ENCODE measurements at regions not wholly inside any gene's neighbourhood (a gene's known extent, or its start where the extent isn't known, plus 50 kb on each side); places are given as distances from the start of the nearest gene placed in this dataset.
"Not testable (repeated sequence)": the region's sequence is repeated elsewhere in the genome, so short reads cannot be mapped to it uniquely, and the experiment has no call there.

GRCh38 chr9:78407636-78408312 is 110.8 kb downstream of the PSAT1 start:
- Histone ChIP-seq H3K27me3 (ENCODE audit: insufficient read depth, low read depth) (no peaks in the 10 kb centered on the region), H3K27ac (no peak overlapping the region), H4K20me1 (ENCODE audit: insufficient read depth) (no peaks in the 10 kb centered on the region), H3K4me2 (no peak overlapping the region), H3K4me3 (IDR thresholded peaks at IDR 0.05; ENCODE audit: insufficient read depth, low read depth, low read length) (no peak overlapping the region), H2AFZ (ENCODE audit: low read depth) (no peak overlapping the region), H3K79me2 (ENCODE audit: insufficient read depth, low read depth) (no peaks in the 10 kb centered on the region), H3K4me1 (ENCODE audit: low read depth, poor library complexity, severe bottlenecking) (no peaks in the 10 kb centered on the region), H3K36me3 (ENCODE audit: insufficient read depth) (no peaks in the 10 kb centered on the region), H3K9ac (no peak overlapping the region)
- no peak for TF ChIP-seq CTCF (conservative IDR thresholded peaks at IDR 0.05; ENCODE audit: low read depth, low read length)

- H3K4me3 ChIP-seq (IDR thresholded peaks at IDR 0.05; ENCODE audit: insufficient read depth, low read depth, low read length): no peak overlapping the region
- H2AFZ ChIP-seq (ENCODE audit: low read depth): no peak overlapping the region
- H3K36me3 ChIP-seq (ENCODE audit: insufficient read depth): no peaks in the 10 kb centered on the region
- no peaks in the 10 kb centered on the region for H3K27me3 ChIP-seq (ENCODE audit: insufficient read depth, low read depth)
- TF ChIP-seq CTCF (conservative IDR thresholded peaks at IDR 0.05; ENCODE audit: low read depth, low read length): no peak
- H3K27ac ChIP-seq: no peak overlapping the region
- no peak overlapping the region for H3K9ac ChIP-seq
- H3K4me1 ChIP-seq (ENCODE audit: low read depth, poor library complexity, severe bottlenecking): no peaks in the 10 kb centered on the region
- no peaks in the 10 kb centered on the region for H4K20me1 ChIP-seq (ENCODE audit: insufficient read depth)
- no peaks in the 10 kb centered on the region for H3K79me2 ChIP-seq (ENCODE audit: insufficient read depth, low read depth)
- H3K4me2 ChIP-seq: no peak overlapping the region
Observed at GRCh38 chr9:78408388-78408787, 111.5 kb downstream of the PSAT1 start.

- not testable (repeated sequence) for H2AFZ ChIP-seq (ENCODE audit: low read depth); H3K79me2 ChIP-seq (ENCODE audit: insufficient read depth, low read depth); H3K4me2 ChIP-seq; H3K27ac ChIP-seq; H3K36me3 ChIP-seq (ENCODE audit: insufficient read depth); H4K20me1 ChIP-seq (ENCODE audit: insufficient read depth); H3K9ac ChIP-seq; H3K4me3 ChIP-seq (IDR thresholded peaks at IDR 0.05; ENCODE audit: insufficient read depth, low read depth, low read length); H3K27me3 ChIP-seq (ENCODE audit: insufficient read depth, low read depth); H3K4me1 ChIP-seq (ENCODE audit: low read depth, poor library complexity, severe bottlenecking)
Observed at GRCh38 chr9:78409928-78410510, 113.1 kb downstream of the PSAT1 start.

GRCh38 chr9:78422309-78422708 is 125.4 kb downstream of the PSAT1 start:
- Histone ChIP-seq H3K4me1 (ENCODE audit: low read depth, poor library complexity, severe bottlenecking) (no peaks in the 10 kb centered on the region), H3K27ac (no peak overlapping the region), H3K27me3 (ENCODE audit: insufficient read depth, low read depth) (no peaks in the 10 kb centered on the region), H3K36me3 (ENCODE audit: insufficient read depth) (no peaks in the 10 kb centered on the region), H4K20me1 (ENCODE audit: insufficient read depth) (no peaks in the 10 kb centered on the region), H2AFZ (ENCODE audit: low read depth) (no peak overlapping the region), H3K4me2 (no peak overlapping the region), H3K9ac (no peak overlapping the region), H3K4me3 (IDR thresholded peaks at IDR 0.05; ENCODE audit: insufficient read depth, low read depth, low read length) (no peak overlapping the region), H3K79me2 (ENCODE audit: insufficient read depth, low read depth) (no peaks in the 10 kb centered on the region)
- no peak for TF ChIP-seq CTCF (conservative IDR thresholded peaks at IDR 0.05; ENCODE audit: low read depth, low read length)

- H3K27ac ChIP-seq: no peak overlapping the region
- no peaks in the 10 kb centered on the region for H3K79me2 ChIP-seq (ENCODE audit: insufficient read depth, low read depth)
- H3K9ac ChIP-seq: no peak overlapping the region
- H3K36me3 ChIP-seq (ENCODE audit: insufficient read depth): no peaks in the 10 kb centered on the region
- no peak overlapping the region for H3K4me3 ChIP-seq (IDR thresholded peaks at IDR 0.05; ENCODE audit: insufficient read depth, low read depth, low read length)
- TF ChIP-seq CTCF (conservative IDR thresholded peaks at IDR 0.05; ENCODE audit: low read depth, low read length): no peak
- H3K27me3 ChIP-seq (ENCODE audit: insufficient read depth, low read depth): no peaks in the 10 kb centered on the region
- no peak overlapping the region for H3K4me2 ChIP-seq
- H4K20me1 ChIP-seq (ENCODE audit: insufficient read depth): no peaks in the 10 kb centered on the region
- H2AFZ ChIP-seq (ENCODE audit: low read depth): no peak overlapping the region
- no peaks in the 10 kb centered on the region for H3K4me1 ChIP-seq (ENCODE audit: low read depth, poor library complexity, severe bottlenecking)
Observed at GRCh38 chr9:78424299-78424698, 127.4 kb downstream of the PSAT1 start.

Data from KMS-11 (cell line).